ENCODE measurements at regions not wholly inside any gene's neighbourhood (a gene's known extent, or its start where the extent isn't known, plus 50 kb on each side); places are given as distances from the start of the nearest gene placed in this dataset.
"Not testable (repeated sequence)": the region's sequence is repeated elsewhere in the genome, so short reads cannot be mapped to it uniquely, and the experiment has no call there.

- TF ChIP-seq, protein P1, sequence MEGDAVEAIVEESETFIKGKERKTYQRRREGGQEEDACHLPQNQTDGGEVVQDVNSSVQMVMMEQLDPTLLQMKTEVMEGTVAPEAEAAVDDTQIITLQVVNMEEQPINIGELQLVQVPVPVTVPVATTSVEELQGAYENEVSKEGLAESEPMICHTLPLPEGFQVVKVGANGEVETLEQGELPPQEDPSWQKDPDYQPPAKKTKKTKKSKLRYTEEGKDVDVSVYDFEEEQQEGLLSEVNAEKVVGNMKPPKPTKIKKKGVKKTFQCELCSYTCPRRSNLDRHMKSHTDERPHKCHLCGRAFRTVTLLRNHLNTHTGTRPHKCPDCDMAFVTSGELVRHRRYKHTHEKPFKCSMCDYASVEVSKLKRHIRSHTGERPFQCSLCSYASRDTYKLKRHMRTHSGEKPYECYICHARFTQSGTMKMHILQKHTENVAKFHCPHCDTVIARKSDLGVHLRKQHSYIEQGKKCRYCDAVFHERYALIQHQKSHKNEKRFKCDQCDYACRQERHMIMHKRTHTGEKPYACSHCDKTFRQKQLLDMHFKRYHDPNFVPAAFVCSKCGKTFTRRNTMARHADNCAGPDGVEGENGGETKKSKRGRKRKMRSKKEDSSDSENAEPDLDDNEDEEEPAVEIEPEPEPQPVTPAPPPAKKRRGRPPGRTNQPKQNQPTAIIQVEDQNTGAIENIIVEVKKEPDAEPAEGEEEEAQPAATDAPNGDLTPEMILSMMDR (IDR thresholded peaks at IDR 0.05): no peak
- Histone ChIP-seq H3K36me3 (no peaks in the 10 kb centered on the region), H3K27me3 (no peaks in the 10 kb centered on the region), H3K9me3 (no peaks in the 10 kb centered on the region), H3K4me1 (peaks cover 0 to 3% of the 10 kb centered on the region in 2 donors), H3K27ac (no peak overlapping the region), H3K4me3 (no peak overlapping the region)
- DNase-seq (ENCODE audit: low spot score in 2 of 2): no peak
- intact Hi-C loops (cut with DNase I): no loop called here
These were observed 315.6 kb upstream of the IL12A start for GRCh38 chr3:159672728-159673688.

- DNase-seq (ENCODE audit: low spot score in 2 of 2): no peak
- H3K27me3 ChIP-seq: no peaks in the 10 kb centered on the region
- H3K9me3 ChIP-seq: no peaks in the 10 kb centered on the region
- no peaks in the 10 kb centered on the region for H3K4me1 ChIP-seq
- H3K4me3 ChIP-seq: no peak overlapping the region
- TF ChIP-seq, protein P1 (IDR thresholded peaks at IDR 0.05): no peak
- intact Hi-C loops (cut with DNase I): no loop called here
- H3K27ac ChIP-seq: no peak overlapping the region
- H3K36me3 ChIP-seq: no peaks in the 10 kb centered on the region
These were observed 314.1 kb upstream of the IL12A start for GRCh38 chr3:159674583-159674982.

DNA sequence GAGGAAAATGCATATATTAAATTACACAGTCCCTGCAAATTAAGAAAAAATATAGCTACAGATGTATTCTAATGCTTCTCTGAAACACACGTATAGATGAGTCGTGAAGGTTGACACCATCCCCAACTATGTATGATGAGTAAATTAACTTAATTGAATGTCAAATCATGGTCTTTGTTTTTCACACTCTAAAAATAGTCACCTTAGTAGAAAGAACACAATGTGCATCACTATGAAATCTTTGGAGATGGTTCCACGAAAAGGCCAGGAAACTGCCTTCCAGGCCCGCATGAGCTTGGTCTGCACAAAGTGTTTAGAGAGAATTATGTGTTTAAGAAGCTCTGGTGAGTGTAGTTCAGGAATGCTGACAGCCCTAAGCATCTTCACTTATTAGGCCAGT lies 313.4 kb upstream of the IL12A start:
- Histone ChIP-seq H3K27me3 (no peaks in the 10 kb centered on the region), H3K4me3 (no peak overlapping the region), H3K36me3 (no peaks in the 10 kb centered on the region), H3K4me1 (no peaks in the 10 kb centered on the region), H3K27ac (no peak overlapping the region), H3K9me3 (no peaks in the 10 kb centered on the region)
- intact Hi-C loops (cut with DNase I): no loop called here
- no peak for DNase-seq (ENCODE audit: low spot score in 2 of 2)
- TF ChIP-seq, protein P1 (IDR thresholded peaks at IDR 0.05): no peak

DNA sequence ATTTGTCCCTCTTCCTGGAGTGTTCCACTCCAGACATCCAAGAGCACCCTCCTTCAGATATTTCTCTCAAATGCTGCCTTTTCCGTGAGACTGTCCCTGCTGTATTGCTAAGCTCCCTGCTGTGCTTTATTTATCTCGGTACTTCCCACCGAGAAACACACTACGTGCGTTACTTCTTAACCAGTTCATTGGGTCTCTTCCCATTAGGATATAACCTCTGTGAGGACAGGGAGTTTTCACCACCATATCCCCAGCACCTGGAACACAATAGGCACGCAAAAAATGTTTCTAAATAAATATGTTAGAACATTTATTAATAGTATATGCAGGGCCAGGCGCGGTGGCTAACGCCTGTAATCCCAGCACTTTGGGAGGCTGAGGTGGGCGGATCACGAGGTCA lies 308.7 kb upstream of the IL12A start:
- no peaks in the 10 kb centered on the region for H3K36me3 ChIP-seq
- H3K4me1 ChIP-seq: no peaks in the 10 kb centered on the region
- no peaks in the 10 kb centered on the region for H3K9me3 ChIP-seq
- intact Hi-C loops (cut with DNase I): no loop called here
- TF ChIP-seq, protein P1 (IDR thresholded peaks at IDR 0.05): no peak
- H3K27me3 ChIP-seq: no peaks in the 10 kb centered on the region
- no peak overlapping the region for H3K4me3 ChIP-seq
- H3K27ac ChIP-seq: no peak overlapping the region
- DNase-seq (ENCODE audit: low spot score in 2 of 2): no peak

DNA sequence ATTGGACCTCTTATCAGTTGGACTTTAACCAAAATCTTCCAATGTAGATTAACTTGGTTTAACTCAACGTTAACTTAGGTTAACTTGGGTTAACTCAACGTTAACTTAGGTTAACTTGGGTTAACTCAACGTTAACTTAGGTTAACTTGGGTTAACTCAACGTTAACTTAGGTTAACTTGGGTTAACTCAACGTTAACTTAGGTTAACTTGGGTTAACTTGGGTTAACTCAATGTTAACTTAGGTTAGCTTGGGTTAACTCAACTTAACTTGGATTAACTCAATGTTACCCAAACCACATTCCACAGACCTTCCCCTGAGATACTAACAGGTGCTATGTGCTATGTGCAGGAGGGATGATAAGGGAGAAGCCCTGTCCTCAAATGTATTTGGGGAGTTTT lies 306.9 kb upstream of the IL12A start:
- H3K27me3 ChIP-seq; H3K27ac ChIP-seq; H3K4me3 ChIP-seq; H3K4me1 ChIP-seq; DNase-seq (ENCODE audit: low spot score in 2 of 2); H3K9me3 ChIP-seq; H3K36me3 ChIP-seq; intact Hi-C loops (cut with DNase I): not testable (repeated sequence)

GRCh38 chr3:159685801-159686200 lies 302.8 kb upstream of the IL12A start:
- Histone ChIP-seq H3K27me3 (no peaks in the 10 kb centered on the region), H3K4me3 (no peak overlapping the region), H3K4me1 (no peaks in the 10 kb centered on the region), H3K36me3 (no peaks in the 10 kb centered on the region), H3K9me3 (peaks cover 0 to 13% of the 10 kb centered on the region in 2 donors), H3K27ac (no peak overlapping the region)
- TF ChIP-seq, protein P1 (IDR thresholded peaks at IDR 0.05): no peak
- intact Hi-C loops (cut with DNase I): no loop called here
- no peak for DNase-seq (ENCODE audit: low spot score in 2 of 2)
